GM21737 (cell line): ENCODE measurements at regions not wholly inside any gene's neighbourhood (a gene's known extent, or its start where the extent isn't known, plus 50 kb on each side); places are given as distances from the start of the nearest gene placed in this dataset.
A peak's percentile ranks its signal among the peaks of the same experiment; 100 is the strongest.
"Not testable (repeated sequence)": the region's sequence is repeated elsewhere in the genome, so short reads cannot be mapped to it uniquely, and the experiment has no call there.

Experiments
- ATAC-seq: cut with Tn5 transposase; IDR thresholded peaks from one replicate; pipeline ENCODE4 v1.9.1; 2021; ENCODE audit warnings: mild to moderate bottlenecking, moderate library complexity; ENCODE audit not compliant: unreplicated experiment

GRCh38 chr2:87500951-87501350, 246.9 kb upstream of the PLGLB2 start:
- ATAC-seq, result not testable (repeated sequence)

GRCh38 chr2:87502948-87503347, 244.9 kb upstream of the PLGLB2 start:
- not testable (repeated sequence) for ATAC-seq

GRCh38 chr2:87505239-87505638, 242.6 kb upstream of the PLGLB2 start:
- not testable (repeated sequence) for ATAC-seq

- not testable (repeated sequence) for ATAC-seq
Measured at GRCh38 chr2:87505909-87506308, 242.0 kb upstream of the PLGLB2 start.

- not testable (repeated sequence) for ATAC-seq
Measured at GRCh38 chr2:87507378-87508348, 240.2 kb upstream of the PLGLB2 start.

- ATAC-seq, result not testable (repeated sequence)
Measured at GRCh38 chr2:87511195-87511778, 236.6 kb upstream of the PLGLB2 start.

GRCh38 chr2:87512864-87513530, 234.9 kb upstream of the PLGLB2 start:
- ATAC-seq, result not testable (repeated sequence)

- ATAC-seq, result not testable (repeated sequence)
Measured at GRCh38 chr2:87514034-87514433, 233.9 kb upstream of the PLGLB2 start.

- not testable (repeated sequence) for ATAC-seq
Measured at GRCh38 chr2:87514515-87514914, 233.4 kb upstream of the PLGLB2 start.

- not testable (repeated sequence) for ATAC-seq
Measured at GRCh38 chr2:87515226-87515625, 232.7 kb upstream of the PLGLB2 start.

GRCh38 chr2:87515875-87516274, 232.0 kb upstream of the PLGLB2 start:
- ATAC-seq, result not testable (repeated sequence)

GRCh38 chr2:87516369-87516967, 231.4 kb upstream of the PLGLB2 start:
- ATAC-seq, result not testable (repeated sequence)

GRCh38 chr2:87517438-87517837, 230.4 kb upstream of the PLGLB2 start:
- ATAC-seq, result not testable (repeated sequence)

GRCh38 chr2:87518066-87518465, 229.8 kb upstream of the PLGLB2 start:
- not testable (repeated sequence) for ATAC-seq

- not testable (repeated sequence) for ATAC-seq
Measured at GRCh38 chr2:87518547-87518946, 229.3 kb upstream of the PLGLB2 start.

GRCh38 chr2:87519158-87520011, 228.5 kb upstream of the PLGLB2 start:
- ATAC-seq, result not testable (repeated sequence)

- peak; percentile 56 for ATAC-seq
Measured at GRCh38 chr2:87521057-87521456, 226.8 kb upstream of the PLGLB2 start.

- ATAC-seq, result not testable (repeated sequence)
Measured at GRCh38 chr2:87521489-87521888, 226.4 kb upstream of the PLGLB2 start.

GRCh38 chr2:87524619-87525188, 223.2 kb upstream of the PLGLB2 start:
- ATAC-seq, result not testable (repeated sequence)
